COR-L47 (cell line): ENCODE measurements at regions not wholly inside any gene's neighbourhood (a gene's known extent, or its start where the extent isn't known, plus 50 kb on each side); places are given as distances from the start of the nearest gene placed in this dataset.

ENCODE experiments used
- DNase-seq: peaks from one replicate; lab custom pipeline; 2025; lab: John Stamatoyannopoulos, UW

- DNase-seq: no peak
Measured at GRCh38 chr12:107525063-107525718, 160.4 kb upstream of the PWP1 start.

DNA sequence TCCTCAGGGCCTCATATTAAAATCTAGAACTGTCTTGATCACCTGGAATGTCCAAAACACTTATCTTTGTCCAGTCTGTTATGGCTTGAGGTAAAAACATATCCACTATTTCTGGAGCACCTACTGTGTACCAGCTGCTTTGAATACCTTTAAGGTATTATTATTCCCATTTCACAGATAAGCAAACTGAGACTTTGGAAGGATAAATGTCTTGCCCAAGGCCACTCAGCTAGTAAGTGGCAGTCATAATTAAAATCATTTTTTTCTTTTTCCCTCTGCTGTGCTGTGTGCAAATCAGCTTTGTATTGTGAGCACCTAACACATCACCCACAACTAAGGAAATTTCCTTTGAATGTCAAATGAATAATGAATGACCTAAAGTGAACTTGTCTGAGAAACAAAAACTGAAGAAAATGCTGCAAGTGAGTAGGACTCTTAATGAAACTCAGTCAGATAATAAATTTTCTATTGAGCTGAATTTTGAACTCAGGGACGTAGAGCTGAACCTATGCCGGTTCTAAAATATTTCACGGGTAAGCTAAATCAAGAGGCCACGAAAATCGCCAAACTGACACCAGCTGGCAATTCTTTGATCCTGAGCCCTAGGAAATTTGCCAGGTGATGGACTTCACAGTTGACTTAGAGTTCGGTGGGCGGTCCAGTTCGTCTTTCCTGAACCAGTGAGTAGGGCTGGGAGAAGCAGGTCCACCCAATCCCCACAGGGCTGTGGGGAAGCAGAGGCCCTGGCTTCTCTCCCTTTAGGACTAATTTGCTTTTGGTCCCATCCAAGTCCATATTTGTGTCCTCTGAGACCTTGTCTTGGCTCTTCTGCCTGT is 159.7 kb upstream of the PWP1 start:
- no peak for DNase-seq

- DNase-seq: no peak
Measured at GRCh38 chr12:107526555-107527180, 158.9 kb upstream of the PWP1 start.

GRCh38 chr12:107528731-107529365 is 156.8 kb upstream of the PWP1 start:
- DNase-seq: no peak

DNA sequence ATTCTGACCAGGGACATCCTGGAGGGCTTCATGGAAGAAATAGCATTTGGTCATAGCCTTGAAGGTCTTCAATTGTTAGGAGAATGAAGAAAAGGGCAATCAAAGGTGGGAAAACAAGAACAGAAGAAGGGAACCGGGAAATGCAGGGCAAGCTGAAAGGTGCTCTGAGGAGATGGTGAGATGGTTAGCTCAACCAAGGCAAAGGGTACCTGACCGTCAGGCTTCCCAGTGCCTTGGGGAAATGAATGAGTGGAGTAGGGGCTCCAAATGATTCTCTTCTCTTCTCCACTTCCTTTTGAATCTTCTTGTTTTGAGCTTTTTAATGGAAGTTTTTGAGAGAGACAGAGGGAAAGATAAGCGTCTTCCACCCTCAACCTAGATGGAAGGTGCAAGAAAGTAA is 155.6 kb upstream of the PWP1 start:
- no peak for DNase-seq

GRCh38 chr12:107530701-107531100 is 154.9 kb upstream of the PWP1 start:
- DNase-seq: no peak

GRCh38 chr12:107533218-107533617 is 152.4 kb upstream of the PWP1 start:
- no peak for DNase-seq

GRCh38 chr12:107536613-107537012 is 149.0 kb upstream of the PWP1 start:
- DNase-seq: no peak

- no peak for DNase-seq
Measured at GRCh38 chr12:107537464-107538119, 148.0 kb upstream of the PWP1 start.

DNA sequence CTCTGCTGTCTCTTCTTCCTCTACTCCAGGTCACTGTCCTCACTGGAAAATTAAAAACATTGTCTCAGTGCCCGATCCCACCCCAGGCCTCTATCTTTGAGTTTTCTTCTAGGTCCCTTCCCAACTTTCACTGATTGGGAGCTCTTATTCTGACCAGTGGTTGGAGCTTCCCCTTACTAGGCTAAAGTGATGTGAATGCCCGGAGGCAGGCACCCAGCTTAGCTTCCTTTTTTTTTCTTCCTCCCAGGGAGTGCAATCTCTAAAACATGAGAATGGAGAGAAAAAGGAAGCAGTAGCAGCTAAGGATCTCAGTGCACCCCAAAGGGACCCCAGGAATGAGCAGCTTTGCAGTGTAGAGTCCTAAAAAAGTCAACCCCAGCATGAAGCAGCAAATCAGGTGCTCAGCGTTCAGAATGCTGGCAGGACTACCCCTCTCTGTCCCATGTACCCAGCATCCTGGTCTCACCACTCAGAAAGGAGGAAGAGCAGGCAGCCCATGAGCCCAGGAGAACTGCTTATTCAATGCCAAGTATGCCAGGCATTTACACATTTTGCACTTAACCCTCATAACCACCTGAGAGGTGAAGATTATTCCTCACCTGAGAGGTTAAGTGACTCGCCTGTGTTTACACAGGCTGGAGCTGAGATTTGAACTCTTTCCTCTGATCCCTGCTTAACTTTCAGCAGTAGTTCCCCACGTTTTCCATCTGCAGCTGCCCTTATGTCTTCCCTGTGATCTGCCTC is 146.2 kb upstream of the PWP1 start:
- no peak for DNase-seq

GRCh38 chr12:107541001-107541705 is 144.4 kb upstream of the PWP1 start:
- DNase-seq: no peak

GRCh38 chr12:107543416-107543815 is 142.2 kb upstream of the PWP1 start:
- no peak for DNase-seq

- DNase-seq: no peak
Measured at GRCh38 chr12:107543841-107544240, 141.8 kb upstream of the PWP1 start.

DNA sequence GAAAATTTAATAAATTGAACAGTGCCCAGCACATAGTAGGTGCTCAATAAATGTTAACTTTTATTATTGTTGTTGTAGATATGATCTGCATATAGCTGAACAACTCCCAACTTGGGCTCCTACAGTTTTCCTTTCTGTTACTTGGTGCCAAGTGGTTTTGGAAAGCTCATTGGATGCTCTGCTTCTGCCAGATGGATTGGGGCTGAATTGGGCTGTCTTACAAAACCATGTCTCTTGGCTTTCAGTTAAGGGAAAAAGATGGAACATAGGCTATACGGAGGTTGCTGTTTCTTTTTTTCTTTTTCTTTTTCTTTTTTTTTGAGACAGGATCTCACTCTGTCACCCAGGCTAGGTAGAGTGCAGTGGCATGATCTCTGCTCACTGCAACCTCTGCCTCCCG is 140.7 kb upstream of the PWP1 start:
- no peak for DNase-seq

DNA sequence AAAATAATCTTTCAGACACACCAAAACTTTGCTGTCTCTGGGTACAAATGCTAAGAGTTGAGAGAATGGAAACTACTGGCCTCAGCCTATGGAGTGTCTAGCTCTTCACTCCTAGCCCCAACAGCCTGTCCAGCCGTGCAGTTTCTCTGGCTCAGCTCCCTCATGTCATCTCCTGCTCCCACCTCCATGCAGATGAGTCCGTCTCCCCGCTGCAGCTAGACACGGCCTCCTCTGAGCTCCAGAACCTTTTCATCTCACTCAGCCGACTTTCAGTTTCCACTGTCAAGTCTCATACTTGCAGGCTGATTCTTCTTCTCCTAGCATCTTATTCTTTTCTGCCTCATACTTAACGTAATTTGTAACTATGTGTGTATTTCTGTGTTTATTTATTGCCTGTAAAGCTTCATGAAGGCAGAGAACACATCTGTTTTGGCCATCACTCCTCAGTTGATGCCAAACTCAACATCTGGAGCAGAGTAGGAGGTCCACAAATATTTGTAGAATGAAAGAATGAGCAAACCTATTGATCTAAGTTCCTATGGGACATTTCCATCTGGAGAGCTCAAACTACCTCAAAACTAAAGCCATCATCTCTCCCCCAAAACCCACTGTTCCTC is 139.8 kb upstream of the PWP1 start:
- DNase-seq: no peak

DNA sequence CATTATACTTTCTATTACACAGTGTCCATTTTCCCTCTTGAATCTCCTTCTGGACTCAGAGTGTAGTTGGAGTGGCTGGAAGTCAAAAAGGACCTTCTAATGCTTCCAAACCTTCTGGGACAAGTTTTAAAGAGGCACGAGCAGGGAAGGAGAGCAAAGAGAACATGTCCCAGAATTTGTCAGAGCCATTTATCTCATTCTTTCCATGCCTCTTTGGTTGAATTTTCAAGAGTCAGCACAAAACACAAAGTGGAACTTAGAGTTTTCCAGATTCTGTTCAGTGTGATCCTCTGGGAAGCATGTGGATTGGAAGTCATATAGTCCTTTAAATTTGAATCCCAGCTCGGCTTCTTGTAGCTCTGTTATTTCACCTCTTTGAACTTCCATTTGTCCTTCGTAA is 138.2 kb upstream of the PWP1 start:
- no peak for DNase-seq

DNA sequence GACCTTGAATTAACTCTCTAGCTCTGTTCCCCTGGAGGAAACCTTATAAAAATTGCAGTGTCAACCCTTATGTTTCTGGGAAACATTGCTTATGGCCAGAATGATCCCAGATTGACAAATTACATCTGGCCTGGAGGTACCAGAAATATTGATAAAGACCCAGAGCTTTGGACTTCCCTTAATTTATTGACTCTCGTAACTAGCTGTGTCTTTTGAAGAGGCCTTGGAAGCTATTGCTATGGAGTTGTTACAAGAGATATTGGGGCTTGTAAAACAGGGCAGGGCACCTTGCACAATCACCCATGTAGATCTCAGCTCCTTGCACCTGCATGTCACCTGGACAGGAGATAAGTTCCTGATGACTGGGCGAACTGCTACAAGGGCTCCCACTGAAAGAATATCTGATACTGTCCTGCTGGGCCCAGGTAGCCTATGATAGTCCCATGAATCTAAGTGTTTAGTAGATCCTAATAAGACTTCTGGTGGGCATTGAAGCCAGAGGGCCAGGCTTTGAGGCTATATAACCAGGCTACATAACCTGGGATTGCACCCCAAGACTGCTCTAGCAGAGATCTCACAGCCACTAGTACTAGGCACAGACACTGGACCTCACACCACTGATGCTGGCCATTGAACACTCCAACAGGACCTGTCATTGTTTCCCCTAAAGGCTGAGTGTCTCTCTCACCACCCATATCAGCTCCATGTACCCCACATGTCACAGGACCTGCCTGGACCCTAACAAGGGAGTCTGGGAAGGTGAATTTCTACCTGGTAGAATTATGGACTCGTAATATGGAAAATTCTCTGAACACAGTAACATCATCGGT is 135.7 kb upstream of the PWP1 start:
- no peak for DNase-seq

DNA sequence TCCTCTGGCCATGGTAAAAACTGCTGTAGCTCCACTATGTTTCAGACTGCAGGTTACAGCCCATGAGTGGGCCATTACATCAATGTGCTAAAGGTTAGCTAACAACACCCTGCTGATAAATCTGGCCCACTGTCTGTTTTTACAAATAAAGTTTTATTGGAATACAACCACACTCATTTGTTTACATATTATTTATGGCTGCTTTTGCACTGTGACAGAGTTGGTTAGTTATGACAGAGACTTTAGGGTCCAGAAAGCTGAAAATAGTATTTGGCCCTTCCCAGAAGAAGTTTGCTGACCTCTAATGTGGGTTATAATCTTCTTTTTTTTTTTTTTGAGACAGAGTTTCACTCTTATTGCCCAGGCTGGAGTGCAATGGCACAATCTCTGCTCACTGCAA is 134.2 kb upstream of the PWP1 start:
- DNase-seq: no peak

DNA sequence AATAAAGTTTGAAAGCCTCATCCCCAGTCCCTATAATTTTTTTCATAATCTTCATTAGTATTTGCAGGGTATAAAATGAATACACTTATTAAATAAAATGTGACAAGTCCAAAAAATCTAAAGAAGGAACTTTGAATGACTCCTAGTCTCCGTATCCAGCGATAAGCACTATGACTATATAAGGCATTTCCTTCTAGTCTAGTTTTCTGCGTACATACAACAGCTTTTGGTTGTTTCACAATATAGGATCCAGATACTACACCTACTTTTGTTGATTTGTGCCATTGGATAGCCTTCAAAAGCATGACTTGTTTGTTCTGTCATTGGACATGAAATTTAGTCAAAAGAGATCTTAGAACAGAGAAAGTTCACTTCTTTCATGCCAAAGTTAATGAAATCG is 133.3 kb upstream of the PWP1 start:
- DNase-seq: no peak
